Mesendoderm (in vitro differentiated cells): ENCODE measurements at regions not wholly inside any gene's neighbourhood (a gene's known extent, or its start where the extent isn't known, plus 50 kb on each side); places are given as distances from the start of the nearest gene placed in this dataset.

Experiments used
- DNase-seq: peaks from one replicate; pipeline ENCODE4 v3.0.0; 2013
- H2AK5ac ChIP-seq: 2 replicates; pipeline ENCODE4 v1.6.1; 2013; ENCODE audit warnings: low read length, inconsistent platforms
- H2BK120ac ChIP-seq: 2 replicates; pipeline ENCODE4 v1.6.1; 2013; ENCODE audit warnings: low read depth, mild to moderate bottlenecking, low read length, moderate library complexity, mixed read lengths
- H2BK15ac ChIP-seq: replicated peaks from 2 replicates; pipeline ENCODE4 v1.6.1; 2013; ENCODE audit warnings: low read depth, mild to moderate bottlenecking, moderate library complexity
- H2BK5ac ChIP-seq: 2 replicates; pipeline ENCODE4 v1.6.1; 2013; ENCODE audit warnings: low read length, inconsistent platforms
- H3K18ac ChIP-seq: 2 replicates; pipeline ENCODE4 v1.6.1; 2013; ENCODE audit warnings: mild to moderate bottlenecking, low read length, mixed read lengths
- H3K23ac ChIP-seq: one replicate; pipeline ENCODE4 v1.6.1; 2013; ENCODE audit warnings: low read length
- H3K27ac ChIP-seq: 2 replicates; pipeline ENCODE4 v1.5.1; 2013; ENCODE audit warnings: low read depth, mild to moderate bottlenecking, inconsistent platforms, low read length, moderate library complexity
- H3K27me3 ChIP-seq: 2 replicates; pipeline ENCODE4 v1.6.1; 2013; ENCODE audit warnings: low read length, control low read depth, mild to moderate bottlenecking, inconsistent platforms; ENCODE audit not compliant: insufficient read depth, poor library complexity
- H3K36me3 ChIP-seq: 2 replicates; pipeline ENCODE4 v1.6.1; 2013; ENCODE audit warnings: low read length, inconsistent platforms; ENCODE audit not compliant: control insufficient read depth, insufficient read depth
- H3K4ac ChIP-seq: one replicate; pipeline ENCODE4 v1.6.1; 2013; ENCODE audit warnings: low read depth, mild to moderate bottlenecking, low read length, moderate library complexity
- H3K4me1 ChIP-seq: 2 replicates; pipeline ENCODE4 v1.6.1; 2013; ENCODE audit warnings: low read depth, low read length, inconsistent platforms; ENCODE audit not compliant: control insufficient read depth
- H3K4me2 ChIP-seq: 2 replicates; pipeline ENCODE4 v1.6.1; 2013; ENCODE audit warnings: low read length
- H3K4me3 ChIP-seq: 2 replicates; pipeline ENCODE4 v1.5.1; 2013; ENCODE audit warnings: mild to moderate bottlenecking, low read length
- H3K56ac ChIP-seq: one replicate; pipeline ENCODE4 v1.6.1; 2013; ENCODE audit warnings: low read length
- H3K79me1 ChIP-seq: 2 replicates; pipeline ENCODE4 v1.6.1; 2013; ENCODE audit warnings: low read length, inconsistent platforms
- H3K79me2 ChIP-seq: 2 replicates; pipeline ENCODE4 v1.6.1; 2013; ENCODE audit warnings: mild to moderate bottlenecking, low read length; ENCODE audit not compliant: control insufficient read depth, insufficient read depth
- H3K9ac ChIP-seq: 2 replicates; pipeline ENCODE4 v1.6.1; 2013; ENCODE audit warnings: low read length, inconsistent platforms
- H4K5ac ChIP-seq: one replicate; pipeline ENCODE4 v1.6.1; 2013; ENCODE audit warnings: low read length
- H4K8ac ChIP-seq: one replicate; pipeline ENCODE4 v1.6.1; 2013; ENCODE audit warnings: low read depth, mild to moderate bottlenecking, control low read depth, low read length, moderate library complexity
- WGBS: extraction: QIAGEN DNeasy Blood & Tissue Kit; methylation state at CpG from one replicate; pipeline ENCODE4 v1.1.7; 2013; ENCODE audit warnings: low lambda C conversion rate, missing lambda C conversion rate; ENCODE audit not compliant: insufficient coverage; ENCODE audit errors: extremely low coverage; 5-methylcytosine and 5-hydroxymethylcytosine counted together

DNA sequence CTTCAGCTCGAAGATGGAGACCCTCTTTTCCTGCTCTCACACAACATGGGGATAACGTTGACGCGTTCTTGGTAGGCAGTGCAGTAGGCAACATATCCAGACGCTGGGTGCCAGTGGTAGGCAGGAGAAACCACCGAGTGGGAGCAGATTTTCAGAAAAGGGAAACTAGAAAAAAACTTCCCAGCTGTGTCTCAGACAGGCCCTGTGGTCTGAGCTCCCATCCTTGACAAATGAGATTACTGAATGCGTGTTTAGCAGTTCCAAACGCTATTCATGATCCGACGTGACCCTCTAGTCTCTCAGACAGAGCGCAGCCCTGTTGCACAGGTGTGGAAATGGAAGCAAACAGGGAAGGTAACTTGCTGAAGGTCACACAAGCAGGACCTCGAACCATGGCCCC, 83.9 kb upstream of the DUSP22 start:
- Histone ChIP-seq H4K8ac (no peak overlapping the region), H3K4me3 (no peak overlapping the region), H3K79me1 (no peaks in the 10 kb centered on the region), H3K4ac (no peak overlapping the region), H3K56ac (no peak overlapping the region), H3K27me3 (no peaks in the 10 kb centered on the region), H2AK5ac (no peak overlapping the region), H3K79me2 (no peaks in the 10 kb centered on the region), H3K9ac (no peak overlapping the region), H3K4me2 (no peak overlapping the region), H4K5ac (no peak overlapping the region), H2BK5ac (no peak overlapping the region), H3K23ac (no peak overlapping the region), H2BK120ac (no peak overlapping the region), H3K18ac (no peak overlapping the region), H2BK15ac (no peak overlapping the region), H3K27ac (no peak overlapping the region), H3K4me1 (no peaks in the 10 kb centered on the region), H3K36me3 (no peaks in the 10 kb centered on the region)
- DNase-seq: no peak
- no CpG with 5 or more reads among the region's 12 CpGs for WGBS

DNA sequence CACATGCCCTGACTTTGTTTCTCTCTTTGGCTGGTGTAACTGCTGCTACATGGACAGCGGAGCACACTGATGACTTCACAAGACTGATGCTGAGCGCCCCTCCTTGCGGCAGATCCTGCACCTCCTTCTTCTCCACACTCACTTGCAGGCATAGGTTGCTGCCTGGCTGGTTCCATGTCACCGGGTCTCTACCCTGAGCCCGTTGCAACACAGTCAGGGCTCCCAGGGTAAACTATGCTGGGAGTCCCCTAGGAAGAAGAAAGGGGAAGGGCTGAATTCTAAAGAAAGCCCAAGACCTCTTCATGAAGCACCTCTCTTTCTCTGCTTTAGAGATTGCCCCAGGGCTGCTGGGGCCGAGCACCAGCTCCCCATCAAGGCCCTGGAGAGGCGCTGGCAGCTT, 83.3 kb upstream of the DUSP22 start:
- no peak overlapping the region for H3K27ac ChIP-seq
- no peak overlapping the region for H4K8ac ChIP-seq
- WGBS: no CpG with 5 or more reads among the region's 7 CpGs
- no peak overlapping the region for H3K9ac ChIP-seq
- no peak overlapping the region for H2AK5ac ChIP-seq
- no peaks in the 10 kb centered on the region for H3K36me3 ChIP-seq
- no peak overlapping the region for H3K4ac ChIP-seq
- H2BK5ac ChIP-seq: no peak overlapping the region
- no peak overlapping the region for H3K23ac ChIP-seq
- no peaks in the 10 kb centered on the region for H3K79me2 ChIP-seq
- H3K79me1 ChIP-seq: no peaks in the 10 kb centered on the region
- no peaks in the 10 kb centered on the region for H3K27me3 ChIP-seq
- H2BK120ac ChIP-seq: no peak overlapping the region
- H3K56ac ChIP-seq: no peak overlapping the region
- H3K4me1 ChIP-seq: no peaks in the 10 kb centered on the region
- H3K18ac ChIP-seq: no peak overlapping the region
- no peak overlapping the region for H3K4me3 ChIP-seq
- no peak overlapping the region for H2BK15ac ChIP-seq
- no peak overlapping the region for H4K5ac ChIP-seq
- no peak for DNase-seq
- no peak overlapping the region for H3K4me2 ChIP-seq

GRCh38 chr6:209432-210103, 82.7 kb upstream of the DUSP22 start:
- H3K27ac ChIP-seq: no peak overlapping the region
- H4K8ac ChIP-seq: no peak overlapping the region
- no peak overlapping the region for H3K18ac ChIP-seq
- no peak overlapping the region for H3K56ac ChIP-seq
- no peak overlapping the region for H3K23ac ChIP-seq
- no peak for DNase-seq
- no CpG with 5 or more reads among the region's 27 CpGs for WGBS
- H3K4me1 ChIP-seq: no peaks in the 10 kb centered on the region
- no peak overlapping the region for H2AK5ac ChIP-seq
- H3K79me1 ChIP-seq: no peaks in the 10 kb centered on the region
- no peak overlapping the region for H3K9ac ChIP-seq
- no peak overlapping the region for H2BK15ac ChIP-seq
- H3K79me2 ChIP-seq: no peaks in the 10 kb centered on the region
- no peak overlapping the region for H4K5ac ChIP-seq
- no peak overlapping the region for H3K4me3 ChIP-seq
- no peak overlapping the region for H2BK5ac ChIP-seq
- no peak overlapping the region for H3K4me2 ChIP-seq
- no peak overlapping the region for H3K4ac ChIP-seq
- no peaks in the 10 kb centered on the region for H3K36me3 ChIP-seq
- no peaks in the 10 kb centered on the region for H3K27me3 ChIP-seq
- H2BK120ac ChIP-seq: no peak overlapping the region

- no peak overlapping the region for H3K9ac ChIP-seq
- no CpG with 5 or more reads among the region's 7 CpGs for WGBS
Observed at GRCh38 chr6:210104-210456, 82.2 kb upstream of the DUSP22 start.

GRCh38 chr6:210778-211374, 81.4 kb upstream of the DUSP22 start:
- no peak overlapping the region for H3K4me2 ChIP-seq
- no peak overlapping the region for H3K9ac ChIP-seq
- no peaks in the 10 kb centered on the region for H3K4me1 ChIP-seq
- H3K4ac ChIP-seq: no peak overlapping the region
- no peak overlapping the region for H2BK5ac ChIP-seq
- no peak overlapping the region for H4K5ac ChIP-seq
- no peak overlapping the region for H2BK15ac ChIP-seq
- no peak overlapping the region for H3K18ac ChIP-seq
- no peak overlapping the region for H4K8ac ChIP-seq
- H3K23ac ChIP-seq: no peak overlapping the region
- no peak overlapping the region for H3K27ac ChIP-seq
- no peaks in the 10 kb centered on the region for H3K36me3 ChIP-seq
- H3K27me3 ChIP-seq: no peaks in the 10 kb centered on the region
- H2AK5ac ChIP-seq: no peak overlapping the region
- no peaks in the 10 kb centered on the region for H3K79me2 ChIP-seq
- no peak overlapping the region for H2BK120ac ChIP-seq
- DNase-seq: no peak
- no CpG with 5 or more reads among the region's 13 CpGs for WGBS
- H3K79me1 ChIP-seq: no peaks in the 10 kb centered on the region
- no peak overlapping the region for H3K56ac ChIP-seq
- no peak overlapping the region for H3K4me3 ChIP-seq

More at GRCh38 chr6:210104-210456, 82.2 kb upstream of the DUSP22 start:
- Histone ChIP-seq H3K4ac (no peak overlapping the region), H3K23ac (no peak overlapping the region), H3K56ac (no peak overlapping the region), H2AK5ac (no peak overlapping the region), H4K5ac (no peak overlapping the region), H3K4me1 (no peaks in the 10 kb centered on the region), H2BK15ac (no peak overlapping the region), H3K36me3 (no peaks in the 10 kb centered on the region), H2BK120ac (no peak overlapping the region), H3K79me2 (no peaks in the 10 kb centered on the region), H3K4me2 (no peak overlapping the region), H3K27ac (no peak overlapping the region), H2BK5ac (no peak overlapping the region), H4K8ac (no peak overlapping the region), H3K79me1 (no peaks in the 10 kb centered on the region), H3K4me3 (no peak overlapping the region), H3K27me3 (no peaks in the 10 kb centered on the region), H3K18ac (no peak overlapping the region)
- DNase-seq: no peak
